CD4-positive, alpha-beta T cell treated with Interleukin-4 for 1 hour (primary cell): ENCODE measurements at regions not wholly inside any gene's neighbourhood (a gene's known extent, or its start where the extent isn't known, plus 50 kb on each side); places are given as distances from the start of the nearest gene placed in this dataset.

Experiments used
- DNase-seq, 2 donors: peaks; one replicate each; pipeline ENCODE4 v3.0.0-alpha.2; 2020 to 2022

DNA sequence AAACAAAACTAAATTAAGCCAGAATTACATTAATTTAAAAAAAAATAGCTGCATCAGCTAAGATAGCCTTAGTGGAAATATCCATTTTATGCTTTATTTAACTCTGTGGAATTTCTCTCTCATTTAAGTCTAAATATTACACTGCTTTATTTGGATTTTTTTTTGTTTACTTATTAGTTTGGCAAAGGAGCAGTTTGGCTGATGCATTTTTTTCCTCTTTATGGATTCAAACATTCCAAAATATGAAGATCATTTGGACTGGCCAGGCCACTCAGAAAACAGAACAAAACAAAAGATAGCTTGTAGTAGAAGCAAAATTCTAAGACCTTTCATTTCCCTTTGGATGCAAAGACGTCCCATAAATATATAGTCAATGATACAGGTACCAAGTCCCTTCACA is 707.3 kb upstream of the UBE2E2 start:
- DNase-seq = no peak

DNA sequence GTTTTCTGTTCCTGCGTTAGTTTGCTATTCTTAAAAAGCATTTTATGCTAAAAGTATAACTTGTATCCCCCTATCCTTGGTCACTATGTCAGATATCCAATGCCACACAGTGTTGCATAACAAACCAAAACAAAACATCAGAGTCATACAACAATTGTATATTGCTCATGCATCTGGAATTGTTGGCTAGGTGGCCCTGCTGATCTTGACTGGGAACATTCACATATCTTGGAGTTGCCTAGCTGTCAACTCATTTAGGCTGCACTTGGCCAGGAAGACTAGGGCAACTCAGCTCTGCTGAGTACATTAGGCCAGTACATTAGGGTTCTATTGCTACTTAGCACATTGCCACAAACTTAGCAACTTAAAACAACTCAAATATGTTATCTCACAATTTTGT is 706.5 kb upstream of the UBE2E2 start:
- DNase-seq = no peak

DNA sequence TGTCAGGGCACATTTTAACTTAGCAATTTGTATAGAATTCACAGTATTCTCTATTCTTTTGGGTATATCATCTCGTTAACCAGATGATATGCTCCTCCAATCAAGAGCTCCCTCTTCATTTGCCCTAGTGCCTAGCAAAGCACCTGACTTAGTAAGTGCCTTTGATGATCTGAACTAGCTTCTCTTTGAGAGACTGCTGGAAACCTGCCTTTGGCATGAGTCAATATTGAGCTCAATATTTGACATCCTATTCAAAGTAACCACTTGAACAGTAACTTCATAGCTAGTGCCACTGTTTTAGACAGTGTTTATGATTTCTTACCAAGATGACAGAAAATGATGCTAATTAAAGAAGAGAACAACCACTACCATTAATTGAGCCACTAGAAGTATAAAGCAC is 696.3 kb upstream of the UBE2E2 start:
- DNase-seq = no peak

DNA sequence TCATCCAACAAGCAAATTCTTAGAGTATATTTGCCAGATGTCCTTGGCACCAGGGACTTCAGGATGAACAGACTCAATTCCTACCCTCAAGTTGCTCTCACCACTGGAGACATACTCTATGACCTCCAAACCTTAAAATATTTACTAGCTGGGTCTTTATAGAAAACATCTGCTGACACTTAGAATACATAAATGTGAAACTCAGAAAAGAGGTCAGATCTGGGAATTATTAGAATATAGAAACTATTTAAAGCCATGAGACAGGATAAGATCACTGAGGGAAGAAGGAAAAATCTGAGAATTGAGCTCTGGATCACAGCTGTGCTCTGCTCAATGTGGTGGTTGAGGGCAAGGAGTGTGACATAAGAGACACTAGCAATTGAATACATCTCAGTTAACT is 695.4 kb upstream of the UBE2E2 start:
- DNase-seq = no peak

DNA sequence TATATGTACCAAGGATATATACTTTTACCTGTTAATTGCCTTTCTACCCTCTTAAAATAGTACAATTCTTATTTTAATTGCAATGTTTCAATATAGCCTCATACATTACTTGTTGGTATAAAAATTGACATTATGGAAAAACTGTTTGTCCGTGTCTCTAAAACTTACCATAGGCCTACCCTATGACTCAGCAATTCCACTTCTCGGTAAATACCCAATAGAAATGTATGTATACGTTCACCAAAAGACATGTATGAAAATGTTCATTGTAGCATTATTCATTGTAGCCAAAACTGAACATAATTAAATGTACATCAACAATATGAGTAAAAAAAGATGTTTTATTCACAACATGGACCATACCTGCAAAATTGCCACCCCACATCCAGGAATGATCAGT is 679.2 kb upstream of the UBE2E2 start:
- DNase-seq = no peak

DNA sequence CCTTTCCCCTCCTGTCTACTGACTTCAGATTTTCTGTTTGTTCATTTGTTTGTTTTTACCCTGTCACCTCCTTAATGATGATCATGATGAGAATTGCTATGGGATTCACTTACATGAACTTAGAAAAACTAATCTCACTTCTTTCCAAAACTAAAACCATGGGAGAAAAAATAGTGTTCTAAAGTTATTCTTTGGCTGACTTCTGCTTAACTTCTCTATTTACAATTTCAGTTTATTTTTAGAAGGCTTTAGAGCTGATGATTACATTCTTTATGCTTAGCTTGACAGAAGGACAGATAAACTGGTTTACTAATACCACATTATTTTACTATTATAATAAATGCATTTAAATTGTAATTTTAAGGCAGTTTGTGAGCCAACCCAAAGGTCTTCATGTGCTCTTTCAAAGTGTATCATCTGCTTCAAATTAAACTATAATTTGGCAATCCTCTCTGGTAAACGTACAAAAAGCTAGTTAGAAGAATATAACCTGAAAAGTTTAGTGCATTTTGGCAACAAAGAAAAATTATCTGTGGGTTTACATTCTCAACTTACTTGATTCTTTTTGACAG is 676.8 kb upstream of the UBE2E2 start:
- DNase-seq = no peak

DNA sequence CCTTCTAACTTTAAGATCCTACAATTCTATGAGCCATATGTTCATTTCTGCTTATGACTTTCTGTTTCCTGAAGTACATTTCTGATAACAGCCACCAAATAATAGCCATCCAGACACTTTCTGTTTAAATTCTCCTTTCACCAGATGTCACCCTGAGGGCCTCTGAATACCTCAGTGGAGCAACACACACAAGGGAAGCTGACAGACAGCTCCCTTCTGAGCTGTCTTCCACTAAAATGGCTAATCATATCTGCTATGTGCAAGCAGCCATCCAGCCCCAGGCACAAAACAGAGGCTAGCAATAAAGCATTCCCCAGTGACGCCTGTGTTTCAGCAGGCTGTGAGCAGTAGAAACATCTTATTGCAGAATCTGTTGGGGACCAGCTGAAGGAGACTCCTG is 666.6 kb upstream of the UBE2E2 start:
- DNase-seq = no peak

DNA sequence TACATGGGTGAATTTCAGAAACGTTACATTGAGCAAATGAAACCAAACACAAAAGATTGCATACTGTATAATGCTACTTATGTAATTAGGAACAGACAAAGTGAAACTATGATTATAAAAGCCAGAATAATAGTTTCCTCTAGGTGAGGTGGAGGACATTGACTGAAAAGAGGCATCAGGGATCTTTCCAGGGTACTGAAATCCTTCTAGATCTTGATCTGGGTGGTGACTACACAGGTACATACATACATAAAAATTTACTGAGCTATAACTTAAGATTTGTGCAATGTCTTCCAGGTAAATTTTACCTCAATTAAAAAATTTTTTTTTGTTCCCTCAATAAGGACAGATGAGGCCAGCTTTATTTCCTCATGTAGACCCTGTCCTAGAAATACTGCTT is 665.6 kb upstream of the UBE2E2 start:
- DNase-seq = no peak

DNA sequence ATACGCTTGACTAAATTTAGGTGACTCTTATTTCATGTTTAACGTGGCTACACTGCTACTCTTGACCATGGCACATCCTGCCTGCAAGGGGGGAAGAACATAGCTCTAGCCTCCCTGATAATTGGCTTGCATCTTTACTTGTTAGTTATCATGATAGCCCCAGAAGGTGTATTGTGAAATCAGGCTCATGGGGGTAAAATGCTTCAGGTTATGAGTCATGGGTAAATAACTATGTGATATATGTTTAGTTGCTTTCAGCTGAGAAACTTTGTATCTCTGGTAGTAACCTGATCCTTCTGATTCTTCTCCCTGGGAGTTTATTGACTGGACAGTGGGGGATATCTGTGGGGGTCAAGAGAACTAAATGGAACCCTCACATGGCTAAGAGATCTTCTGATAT is 660.8 kb upstream of the UBE2E2 start:
- DNase-seq = no peak

DNA sequence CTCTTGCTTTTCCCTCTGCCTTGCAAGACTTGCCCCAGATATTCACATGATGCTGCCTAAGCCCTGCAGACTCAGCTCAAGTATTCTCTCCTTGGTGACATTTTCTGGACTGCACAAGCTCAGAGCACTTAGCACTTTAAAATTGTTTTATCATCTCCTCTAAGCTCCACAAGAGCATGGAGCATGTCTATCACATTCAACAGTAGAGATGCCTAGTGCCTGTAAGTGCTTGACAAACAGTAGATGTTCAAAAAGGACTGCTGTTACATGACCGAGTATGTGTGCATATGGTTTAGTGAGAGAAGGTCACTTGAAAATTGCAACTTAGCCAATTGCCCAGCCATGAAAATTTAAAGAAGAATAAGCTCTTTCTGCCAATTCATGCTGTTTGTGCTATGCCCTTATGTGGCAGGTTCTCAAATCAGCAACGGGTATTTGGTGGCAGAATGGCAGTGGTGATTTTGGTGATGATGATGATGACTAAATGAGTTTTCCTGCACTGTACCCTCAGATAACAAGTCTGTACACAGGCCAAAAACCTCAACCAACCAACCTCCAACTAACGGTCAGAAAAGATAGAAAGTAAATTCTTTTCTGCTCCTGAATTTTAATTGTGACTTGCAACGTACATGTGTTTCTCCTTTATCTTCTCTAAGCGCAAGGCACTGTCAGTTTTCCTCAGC is 647.2 kb upstream of the UBE2E2 start:
- DNase-seq = no peak

DNA sequence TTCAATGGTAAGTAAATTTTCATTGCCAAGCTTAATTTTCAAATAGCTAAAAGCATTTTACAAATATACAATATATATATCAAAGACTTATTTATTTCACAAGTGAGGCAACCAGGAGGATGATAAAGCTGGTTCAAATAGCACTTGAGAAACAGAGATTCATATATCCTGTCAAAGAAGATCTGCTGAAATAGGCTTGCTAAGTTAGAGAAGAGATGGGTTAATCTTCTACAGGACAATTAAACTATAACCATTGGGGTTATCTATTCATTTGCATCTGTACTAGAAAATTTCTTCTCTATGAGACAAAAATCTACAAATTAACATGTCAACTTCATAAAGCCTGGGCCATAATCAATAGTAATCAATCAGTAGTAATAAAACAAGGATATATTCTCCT is 637.7 kb upstream of the UBE2E2 start:
- no peak for DNase-seq

DNA sequence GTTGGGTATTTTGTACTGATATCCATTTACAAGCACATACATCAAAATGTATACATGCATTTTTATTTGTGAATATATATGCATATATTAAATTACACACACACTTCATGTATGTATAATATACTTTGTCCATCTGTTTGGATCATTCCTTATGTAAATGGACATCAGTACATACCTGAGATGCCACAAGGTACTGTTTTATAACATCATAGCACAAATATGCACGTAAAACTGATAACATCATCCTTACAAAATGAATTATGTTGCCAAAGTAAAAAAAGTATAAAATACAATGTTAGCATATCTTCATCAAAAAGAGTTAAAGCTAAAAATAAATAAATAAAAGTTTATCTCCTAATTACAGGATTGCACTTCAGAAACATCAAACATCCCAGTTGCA is 634.8 kb upstream of the UBE2E2 start:
- DNase-seq = no peak

DNA sequence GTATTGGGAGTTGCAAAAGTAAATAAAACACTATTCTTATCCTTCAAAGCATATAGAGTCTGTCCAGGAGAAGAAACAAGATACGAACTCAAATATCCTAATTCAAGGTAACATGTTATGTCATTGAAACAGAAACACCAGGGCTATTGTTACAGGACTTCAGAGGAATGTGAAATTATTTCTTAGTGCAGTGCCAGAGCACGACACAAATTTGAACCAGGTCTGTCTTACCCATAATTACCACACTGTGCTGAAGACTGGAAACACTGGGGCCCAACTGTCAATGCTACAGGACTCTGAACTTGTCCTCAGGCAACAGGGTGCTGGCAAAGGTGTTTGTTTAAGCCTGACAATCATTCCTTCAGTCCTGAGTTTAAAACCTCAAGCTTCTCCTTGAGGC is 633.6 kb upstream of the UBE2E2 start:
- DNase-seq = no peak

DNA sequence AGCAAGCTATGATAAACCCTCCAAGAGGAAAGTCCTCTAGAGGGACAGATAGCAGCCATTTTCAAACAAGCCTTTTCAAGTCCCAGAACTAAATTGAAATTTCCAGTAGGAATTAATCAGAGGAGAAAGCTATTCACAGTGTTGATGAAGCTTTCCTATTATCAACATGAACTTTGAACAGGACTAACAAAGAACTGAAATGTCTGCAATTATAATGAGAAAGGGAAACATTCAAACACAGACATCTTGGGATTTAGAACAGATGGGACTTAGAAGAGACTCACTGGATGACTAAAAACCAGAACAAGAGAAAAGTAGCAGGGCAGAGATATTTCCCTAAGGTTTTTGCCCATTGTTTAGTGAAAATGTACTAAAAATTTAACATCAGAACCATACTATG is 622.1 kb upstream of the UBE2E2 start:
- DNase-seq = no peak

DNA sequence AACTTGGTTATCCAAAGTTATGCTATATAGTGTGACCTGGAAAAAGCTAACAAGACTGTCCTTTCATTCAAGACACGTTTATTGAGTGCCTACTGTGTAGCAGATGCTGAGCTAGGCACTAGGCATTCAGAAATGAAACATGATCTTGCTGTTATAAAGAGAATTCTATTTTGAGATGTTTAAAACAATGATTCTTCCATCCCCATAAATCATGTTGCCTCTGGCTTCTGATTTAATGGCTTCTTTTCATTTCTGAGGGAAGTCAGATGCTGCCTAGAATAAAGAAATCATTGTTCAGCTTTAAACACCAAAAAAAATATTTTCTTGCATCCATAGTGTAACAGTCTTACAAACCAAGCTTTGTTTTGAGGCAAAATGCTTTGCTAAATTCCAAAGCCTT is 620.9 kb upstream of the UBE2E2 start:
- no peak for DNase-seq

DNA sequence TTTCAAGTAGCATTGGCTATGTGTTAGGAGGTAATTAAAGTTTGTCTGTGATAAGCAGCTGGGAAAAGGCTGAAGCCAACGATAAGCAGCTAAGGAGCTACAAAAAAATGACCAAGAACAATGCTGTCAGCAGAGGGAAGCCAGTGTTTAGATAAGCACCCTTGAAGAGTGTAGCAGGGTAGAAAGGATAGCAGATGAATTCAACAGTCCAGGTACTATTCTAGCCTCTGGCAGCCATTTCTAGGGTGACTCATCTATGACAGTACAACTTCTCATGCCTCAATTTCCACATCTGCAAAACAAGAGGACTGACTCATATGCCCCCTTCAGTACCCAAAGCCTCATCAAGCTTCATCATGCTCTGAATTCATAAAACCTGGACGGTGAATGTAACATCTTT is 617.6 kb upstream of the UBE2E2 start:
- DNase-seq = no peak

DNA sequence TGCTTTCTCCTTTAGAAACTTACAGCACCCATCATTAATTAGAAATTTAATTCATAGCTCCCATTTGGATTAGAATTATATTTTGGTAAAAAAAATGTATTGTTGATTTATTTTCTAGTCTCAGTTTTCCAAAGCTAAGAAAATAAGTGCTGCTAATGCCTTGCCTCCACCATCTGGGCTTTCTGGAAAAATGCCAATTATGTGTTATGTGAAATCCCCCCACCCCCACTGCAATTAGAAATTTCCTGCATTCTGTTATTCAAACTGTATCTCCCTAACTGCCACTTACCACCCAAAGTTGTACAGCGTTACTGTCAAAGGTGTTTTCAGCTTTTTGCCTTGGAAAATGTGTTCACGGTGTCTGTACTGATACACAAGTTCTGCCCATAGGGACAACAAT is 617.2 kb upstream of the UBE2E2 start:
- no peak for DNase-seq

DNA sequence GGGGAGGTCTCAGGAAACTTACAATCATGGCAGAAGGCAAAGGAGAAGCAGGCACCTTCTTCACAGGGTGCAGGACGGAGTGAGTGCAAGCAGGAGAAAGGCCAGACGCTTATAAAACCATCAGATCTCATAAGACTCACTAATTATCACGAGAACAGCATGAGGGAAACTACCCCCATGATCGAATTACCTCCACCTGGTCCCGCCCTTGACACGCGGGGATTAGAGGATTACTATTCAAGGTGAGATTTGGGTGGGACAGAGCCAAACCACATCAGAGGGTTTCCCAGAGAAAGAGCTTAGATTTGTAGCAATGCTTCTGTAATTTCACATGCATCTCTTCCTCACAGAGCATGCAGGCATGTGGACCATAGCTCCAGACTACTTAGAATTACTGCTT is 615.7 kb upstream of the UBE2E2 start:
- DNase-seq = no peak

DNA sequence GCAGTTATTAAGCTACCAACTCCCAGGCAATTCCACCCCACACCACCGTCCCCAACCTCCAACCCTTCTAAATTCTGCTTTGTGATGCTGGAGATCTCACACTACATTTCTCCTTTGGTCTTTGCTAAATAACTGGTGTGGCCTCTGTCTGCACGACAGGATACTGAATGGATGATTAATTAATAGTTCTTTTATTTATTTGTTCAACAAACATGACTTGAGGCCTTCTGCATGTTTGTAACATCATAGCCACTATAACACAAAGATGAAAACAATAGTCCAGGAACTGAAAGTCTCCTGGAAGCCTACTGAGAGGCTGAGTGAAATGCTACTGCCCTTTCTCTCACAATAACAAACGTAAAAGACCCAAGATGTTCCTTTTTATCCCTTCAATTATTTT is 609.5 kb upstream of the UBE2E2 start:
- no peak for DNase-seq

DNA sequence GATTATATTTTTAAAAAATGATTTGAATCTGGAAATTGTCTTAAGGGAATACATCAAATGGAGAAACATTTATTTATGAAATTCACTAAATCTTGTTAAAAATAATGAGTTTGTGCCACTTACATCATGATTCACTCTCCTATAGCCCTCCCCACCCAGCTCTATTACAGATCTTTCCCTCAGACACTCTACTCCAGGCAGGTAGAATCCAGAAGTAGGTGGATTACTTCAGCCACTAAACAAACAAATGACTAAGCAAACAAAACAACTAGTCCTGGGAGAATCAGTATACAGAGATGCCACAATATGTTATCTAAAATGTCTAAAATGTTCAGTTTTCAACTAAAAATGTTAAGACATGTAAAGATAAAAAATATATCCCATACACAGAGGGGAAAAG is 608.1 kb upstream of the UBE2E2 start:
- no peak for DNase-seq

DNA sequence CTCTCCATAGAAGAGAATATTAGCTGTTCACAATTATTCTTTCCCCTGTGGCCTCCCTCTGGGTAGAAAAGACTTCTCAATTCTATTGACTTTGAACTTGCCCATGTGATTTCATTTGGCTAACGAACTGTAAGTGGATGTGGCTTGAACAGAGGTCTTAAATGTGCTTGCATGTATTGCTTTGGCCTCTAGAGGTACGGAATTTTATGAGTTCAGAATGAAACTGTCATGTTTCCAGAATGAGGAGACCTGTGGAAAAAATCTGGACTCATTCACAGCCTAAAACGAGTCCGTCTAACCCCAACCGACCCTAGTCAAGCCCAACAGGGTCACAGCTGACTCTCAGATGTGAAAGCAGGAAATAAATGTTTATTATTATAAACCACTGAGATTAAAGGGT is 596.7 kb upstream of the UBE2E2 start:
- DNase-seq = no peak

DNA sequence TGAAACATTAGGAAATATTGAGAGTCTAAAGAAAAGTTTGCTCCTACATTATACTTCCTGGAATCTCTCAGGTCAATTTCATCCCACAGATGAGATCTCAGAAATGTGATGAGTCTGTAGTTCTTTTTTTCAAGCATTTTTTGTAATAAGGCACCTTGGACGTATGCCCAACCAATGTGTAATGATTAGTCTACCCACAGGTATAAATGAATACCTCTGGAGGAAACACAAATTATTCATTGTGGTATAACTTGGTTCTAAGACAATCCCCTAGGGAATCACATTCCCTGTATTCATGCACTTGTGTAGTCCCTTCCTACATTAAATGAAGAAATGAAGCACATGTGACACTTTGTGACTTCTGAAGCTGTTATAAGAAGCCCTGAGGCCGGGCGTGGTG is 596.2 kb upstream of the UBE2E2 start:
- no peak for DNase-seq

DNA sequence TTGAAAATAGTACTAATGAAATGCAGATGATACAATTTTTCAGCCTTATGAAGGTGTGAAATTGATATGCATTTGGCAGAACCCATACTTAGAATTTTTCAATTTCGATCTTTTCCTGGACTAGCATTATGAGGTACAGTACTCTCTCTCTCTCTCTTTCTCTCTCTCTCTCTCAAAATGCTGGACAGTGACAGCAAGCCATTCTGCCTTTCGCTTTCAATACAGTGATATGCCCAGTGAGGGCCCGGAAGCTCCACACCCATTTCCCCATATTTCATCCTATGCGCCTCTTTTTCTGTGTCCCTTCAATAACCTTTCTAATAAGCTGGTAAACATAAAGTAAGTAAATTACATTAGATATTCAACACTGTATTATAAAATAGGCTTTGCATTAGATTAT is 595.0 kb upstream of the UBE2E2 start:
- DNase-seq = no peak

DNA sequence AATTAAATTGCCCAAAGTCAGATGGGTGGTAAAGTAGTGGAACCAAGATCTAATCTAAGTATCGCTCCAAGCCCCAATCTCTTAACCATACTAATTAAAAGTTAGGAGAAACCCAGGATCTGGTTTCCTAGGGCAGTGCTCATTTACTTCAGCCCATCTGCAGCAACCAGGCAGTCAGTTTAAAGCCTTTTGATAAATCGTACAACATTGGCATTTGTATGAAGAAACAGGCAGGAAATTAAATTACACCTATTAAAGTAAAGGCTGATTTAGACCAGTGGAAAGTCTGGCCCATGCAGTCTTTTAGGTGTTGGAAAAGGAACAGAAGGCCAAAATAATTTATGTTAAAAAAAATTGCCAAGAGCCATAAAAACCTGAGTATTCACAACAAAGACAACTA is 594.4 kb upstream of the UBE2E2 start:
- no peak for DNase-seq

DNA sequence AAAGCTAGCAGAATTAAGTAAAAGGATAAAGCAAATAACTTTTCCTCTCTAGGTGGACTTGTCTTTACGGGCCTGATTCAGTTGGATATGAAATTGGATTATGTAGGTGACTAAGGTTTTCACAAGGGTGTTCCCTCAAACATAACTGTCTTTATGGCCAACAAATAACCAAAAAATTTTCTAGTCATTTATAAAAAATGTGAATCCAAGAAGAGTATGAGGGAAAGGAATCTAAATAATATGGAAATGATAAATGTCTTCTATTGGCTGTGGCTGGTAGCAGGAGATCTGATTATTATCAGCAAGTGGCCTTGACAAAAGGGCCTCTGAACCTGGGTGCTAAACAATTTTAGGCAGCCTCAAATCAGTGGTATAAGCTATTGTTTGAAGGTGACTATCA is 594.0 kb upstream of the UBE2E2 start:
- DNase-seq = no peak

DNA sequence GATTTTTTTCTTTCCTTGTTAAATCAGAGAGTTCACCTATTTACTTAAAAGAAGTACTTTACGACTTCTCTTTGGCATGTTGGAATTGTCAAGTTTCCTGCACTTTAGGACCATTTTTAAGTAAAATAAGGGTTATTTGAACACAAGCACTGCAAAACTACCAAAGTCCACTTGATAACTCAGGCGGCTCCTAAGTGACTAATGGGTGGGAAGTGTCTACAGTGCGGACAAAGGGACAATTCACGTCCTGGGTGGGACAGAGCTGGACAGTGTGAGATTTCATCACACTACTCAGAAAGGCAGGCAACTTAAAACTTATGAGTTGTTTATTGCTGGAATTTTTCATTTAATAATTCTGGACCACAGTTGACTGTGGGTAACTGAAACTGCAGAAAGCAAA is 590.2 kb upstream of the UBE2E2 start:
- no peak for DNase-seq
